NT2/D1 (cell line): ENCODE measurements at regions not wholly inside any gene's neighbourhood (a gene's known extent, or its start where the extent isn't known, plus 50 kb on each side); places are given as distances from the start of the nearest gene placed in this dataset.
"Not testable (repeated sequence)": the region's sequence is repeated elsewhere in the genome, so short reads cannot be mapped to it uniquely, and the experiment has no call there.

ENCODE experiments used
- DNase-seq: peaks from one replicate; pipeline ENCODE4 v3.0.0-alpha.2; 2011; ENCODE audit warnings: low read depth, low spot score
- H3K27me3 ChIP-seq: 2 replicates; pipeline ENCODE4 v1.6.0; 2011; ENCODE audit warnings: mild to moderate bottlenecking; ENCODE audit not compliant: insufficient read length, insufficient read depth
- H3K36me3 ChIP-seq: 2 replicates; pipeline ENCODE4 v1.6.1; 2011; ENCODE audit warnings: mild to moderate bottlenecking, low read length, mixed read lengths; ENCODE audit not compliant: insufficient read depth, insufficient read length
- H3K4me1 ChIP-seq: 2 replicates; pipeline ENCODE4 v1.5.1; 2011; ENCODE audit not compliant: insufficient read depth, insufficient read length
- H3K4me3 ChIP-seq: 2 replicates; pipeline ENCODE4 v1.5.1; 2011; ENCODE audit warnings: low read depth; ENCODE audit not compliant: insufficient read length
- H3K9ac ChIP-seq: 2 replicates; pipeline ENCODE4 v1.6.0; 2011; ENCODE audit warnings: low read depth; ENCODE audit not compliant: insufficient read length
- H3K9me3 ChIP-seq: 2 replicates; pipeline ENCODE4 v1.5.1; 2011; ENCODE audit warnings: mild to moderate bottlenecking, low read length; ENCODE audit not compliant: insufficient read depth
- SUZ12 ChIP-seq: IDR thresholded peaks from 2 replicates; pipeline ENCODE4 v1.6.1; 2011; ENCODE audit not compliant: insufficient read length, insufficient read depth; ENCODE audit errors: extremely low read depth
- YY1 ChIP-seq: IDR thresholded peaks from 2 replicates; pipeline ENCODE4 v1.6.1; 2011; ENCODE audit not compliant: insufficient read length, insufficient read depth
- ZNF274 ChIP-seq: IDR thresholded peaks from 2 replicates; pipeline ENCODE4 v1.6.1; 2011; ENCODE audit warnings: mild to moderate bottlenecking, low read depth, low read length

DNA sequence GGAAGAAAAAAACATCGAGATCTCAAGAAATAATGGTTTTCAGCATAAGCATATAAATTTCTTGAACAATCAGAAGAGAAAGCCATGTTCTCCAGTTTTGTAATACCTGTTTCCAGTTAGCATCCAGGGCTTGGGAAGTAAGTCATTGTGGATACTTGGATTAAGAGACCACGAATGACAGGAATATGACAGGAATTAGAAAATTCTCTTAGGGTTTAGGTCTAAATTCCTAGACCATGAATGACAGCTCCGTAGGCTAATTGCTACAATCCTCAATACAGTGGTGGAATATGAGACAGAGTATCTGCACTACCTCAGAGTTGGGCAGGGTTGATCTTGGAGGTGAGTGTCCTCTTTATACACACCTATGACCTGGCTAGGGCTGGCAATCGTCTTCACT lies 517.5 kb downstream of the NTRK3 start:
- no peaks in the 10 kb centered on the region for H3K9me3 ChIP-seq
- DNase-seq = no peak
- TF ChIP-seq ZNF274 (no peak), SUZ12 (no peak), YY1 (no peak)

DNA sequence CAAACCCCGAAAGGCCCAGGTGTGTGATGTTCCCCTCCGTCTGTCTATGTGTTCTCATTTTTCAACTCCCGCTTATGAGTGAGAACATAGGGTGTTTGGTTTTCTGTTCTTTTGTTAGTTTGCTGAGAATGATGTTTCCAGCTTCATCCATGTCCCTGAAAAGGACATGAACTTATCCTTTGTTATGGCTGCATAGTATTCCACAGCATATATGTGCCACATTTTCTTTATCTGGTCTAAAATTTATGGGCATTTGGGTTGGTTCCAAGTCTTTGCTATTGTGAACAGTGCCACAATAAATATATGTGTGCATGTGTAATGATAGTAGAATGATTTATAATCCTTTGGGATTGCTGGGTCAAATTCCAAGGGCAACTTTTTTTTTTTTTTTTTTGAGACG lies 519.1 kb downstream of the NTRK3 start:
- not testable (repeated sequence) for H3K4me3 ChIP-seq, H3K4me1 ChIP-seq, H3K9me3 ChIP-seq, H3K9ac ChIP-seq, DNase-seq, H3K27me3 ChIP-seq, H3K36me3 ChIP-seq

More for the DNA sequence above, 517.5 kb downstream of the NTRK3 start:
- Histone ChIP-seq H3K27me3 (no peaks in the 10 kb centered on the region), H3K9ac (no peak overlapping the region), H3K36me3 (no peaks in the 10 kb centered on the region), H3K4me3 (no peak overlapping the region), H3K4me1 (peaks cover under 1% of the 10 kb centered on the region)

DNA sequence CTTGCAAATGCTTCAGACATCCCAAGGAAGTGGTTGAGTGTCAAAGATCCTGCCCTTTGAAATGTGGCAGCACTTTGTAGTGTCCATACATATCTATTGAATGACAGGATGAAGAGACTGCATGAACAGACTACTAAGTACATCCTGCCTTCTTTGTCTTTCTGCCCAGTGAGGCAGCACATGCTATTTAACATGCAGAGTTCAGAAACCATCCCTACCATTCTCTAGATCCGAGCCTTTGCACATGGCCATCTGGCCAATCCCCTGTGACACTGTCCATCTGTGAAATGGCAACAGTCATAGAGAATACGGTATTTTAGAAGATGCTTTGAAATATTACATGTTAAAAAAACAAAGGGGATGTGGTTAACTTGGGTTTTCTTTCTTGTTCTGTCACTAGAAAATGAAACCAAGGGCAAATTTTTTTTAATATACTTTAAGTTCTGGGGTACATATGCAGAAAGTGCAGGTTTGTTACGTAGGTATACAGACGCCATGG lies 519.6 kb downstream of the NTRK3 start:
- H3K4me3 ChIP-seq = no peak overlapping the region
- no peak for TF ChIP-seq SUZ12
- TF ChIP-seq ZNF274 = no peak
- no peak for TF ChIP-seq YY1
- H3K9me3 ChIP-seq = no peaks in the 10 kb centered on the region
- H3K27me3 ChIP-seq = no peaks in the 10 kb centered on the region
- DNase-seq = no peak
- H3K4me1 ChIP-seq = peaks cover 5% of the 10 kb centered on the region
- H3K36me3 ChIP-seq = no peaks in the 10 kb centered on the region
- H3K9ac ChIP-seq = no peak overlapping the region

DNA sequence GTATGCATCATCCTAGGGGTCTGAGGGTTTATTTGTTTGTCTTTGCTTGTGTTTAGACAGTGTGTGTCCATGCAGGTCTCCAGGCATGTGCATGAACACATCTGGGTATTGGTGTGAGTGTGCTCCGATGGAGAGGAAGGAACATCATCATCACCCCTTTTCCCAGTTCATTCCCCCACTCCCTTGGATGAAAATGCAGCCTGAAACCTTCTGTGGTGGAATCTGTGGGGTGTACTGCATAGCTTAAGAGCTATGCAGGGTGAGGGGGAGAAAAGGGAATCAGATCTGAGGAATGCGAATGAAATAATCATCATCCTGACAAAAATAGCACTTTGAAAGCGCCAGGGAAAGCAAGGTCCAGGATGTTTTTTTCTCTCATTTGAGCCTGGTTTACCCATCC lies 520.1 kb downstream of the NTRK3 start:
- no peaks in the 10 kb centered on the region for H3K9me3 ChIP-seq
- DNase-seq = no peak
- no peak overlapping the region for H3K4me3 ChIP-seq
- H3K9ac ChIP-seq = no peak overlapping the region
- peaks cover 5% of the 10 kb centered on the region for H3K4me1 ChIP-seq
- TF ChIP-seq ZNF274 = no peak
- no peak for TF ChIP-seq SUZ12
- TF ChIP-seq YY1 = no peak
- H3K36me3 ChIP-seq = no peaks in the 10 kb centered on the region
- no peaks in the 10 kb centered on the region for H3K27me3 ChIP-seq

DNA sequence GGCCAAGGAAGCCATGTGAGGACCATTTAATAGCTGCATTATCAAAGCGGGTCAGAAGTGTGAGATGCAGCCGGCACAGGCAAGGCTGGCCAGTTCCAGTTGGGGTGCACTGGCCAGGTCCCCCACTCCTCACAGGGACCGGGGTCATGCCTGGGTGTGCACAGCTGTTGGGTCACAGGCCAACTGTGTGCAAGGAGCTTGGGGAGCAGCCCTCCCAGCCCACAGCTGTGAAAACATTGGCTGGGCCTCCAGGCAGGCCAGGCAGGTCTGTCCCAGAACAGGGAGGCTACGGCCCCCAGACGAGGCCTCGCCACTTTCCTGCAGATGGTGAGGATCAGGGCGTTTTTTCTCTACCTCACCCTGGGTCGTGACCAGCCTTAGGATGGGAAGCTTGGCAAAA lies 521.0 kb downstream of the NTRK3 start:
- no peak for DNase-seq
- Histone ChIP-seq H3K9me3 (no peaks in the 10 kb centered on the region), H3K36me3 (no peaks in the 10 kb centered on the region), H3K4me3 (no peak overlapping the region), H3K9ac (no peak overlapping the region), H3K27me3 (no peaks in the 10 kb centered on the region), H3K4me1 (peaks cover 5% of the 10 kb centered on the region)
- TF ChIP-seq SUZ12 (no peak), ZNF274 (no peak), YY1 (no peak)

DNA sequence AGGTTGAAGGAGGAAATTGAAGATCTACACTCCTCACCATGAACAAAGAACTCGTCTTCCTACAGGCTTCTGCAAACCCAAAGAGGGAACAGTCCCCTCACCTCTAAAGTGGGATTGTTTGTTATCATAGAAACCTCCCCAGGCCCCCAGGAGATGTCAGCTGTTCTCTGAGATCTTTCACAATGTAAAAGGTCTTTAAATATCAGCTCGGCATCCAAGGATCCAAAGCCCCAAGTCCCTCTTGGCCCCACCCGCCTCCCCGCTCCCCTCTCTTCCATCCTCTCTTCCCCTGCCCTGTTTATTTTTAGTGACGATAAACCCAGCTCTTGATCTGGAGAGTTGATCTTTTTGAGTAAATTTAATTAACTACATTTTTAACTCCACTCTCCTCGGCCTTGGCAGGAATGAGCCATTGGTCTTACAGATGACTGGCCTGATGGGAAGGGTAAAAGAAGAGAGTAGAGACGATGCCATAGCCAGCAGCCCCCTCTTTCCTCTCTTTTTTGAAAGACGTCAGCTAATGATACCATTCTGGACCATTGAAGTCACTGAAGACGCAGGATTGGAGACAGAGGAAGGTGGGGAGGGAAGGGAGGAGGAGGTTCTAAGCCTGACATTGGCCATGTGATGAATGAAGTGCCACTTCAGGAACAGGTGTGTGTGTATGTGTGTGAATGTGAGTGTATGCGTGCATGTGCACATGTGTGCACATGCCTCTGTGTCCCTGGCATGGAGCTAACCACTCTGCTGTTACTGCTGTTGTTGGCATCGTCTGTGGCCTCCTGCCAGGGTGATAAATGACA lies 521.8 kb downstream of the NTRK3 start:
- H3K36me3 ChIP-seq = no peaks in the 10 kb centered on the region
- no peaks in the 10 kb centered on the region for H3K9me3 ChIP-seq
- no peak overlapping the region for H3K4me3 ChIP-seq
- H3K27me3 ChIP-seq = no peaks in the 10 kb centered on the region
- peaks cover 5% of the 10 kb centered on the region for H3K4me1 ChIP-seq
- no peak overlapping the region for H3K9ac ChIP-seq
- no peak for TF ChIP-seq YY1
- TF ChIP-seq SUZ12 = no peak
- TF ChIP-seq ZNF274 = no peak
- no peak for DNase-seq

DNA sequence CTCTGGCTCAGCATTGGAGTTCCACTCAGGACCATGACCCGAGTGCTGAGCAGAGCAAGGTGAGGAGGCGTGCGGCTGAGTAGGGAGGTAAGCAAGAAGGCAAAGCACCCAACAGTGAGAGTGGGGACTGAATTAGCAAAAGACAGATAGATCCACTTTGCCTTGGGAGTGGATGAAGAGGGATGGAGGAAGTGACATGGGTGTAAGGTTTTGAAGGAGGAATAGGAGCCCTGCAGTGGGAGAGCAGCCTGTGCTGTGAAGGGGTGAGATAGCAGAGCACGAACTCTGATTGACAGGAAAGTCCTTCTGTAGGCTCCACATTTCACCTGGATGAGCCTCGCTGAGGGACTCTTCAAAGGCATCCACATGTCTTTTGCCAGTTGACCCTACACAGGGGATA lies 522.6 kb downstream of the NTRK3 start:
- DNase-seq = no peak
- Histone ChIP-seq H3K4me3 (no peak overlapping the region), H3K36me3 (no peaks in the 10 kb centered on the region), H3K27me3 (no peaks in the 10 kb centered on the region), H3K9ac (no peak overlapping the region), H3K4me1 (peaks cover 5% of the 10 kb centered on the region), H3K9me3 (no peaks in the 10 kb centered on the region)
- TF ChIP-seq YY1 = no peak
- no peak for TF ChIP-seq SUZ12
- TF ChIP-seq ZNF274 = no peak
